ENCODE measurements at regions not wholly inside any gene's neighbourhood (a gene's known extent, or its start where the extent isn't known, plus 50 kb on each side); places are given as distances from the start of the nearest gene placed in this dataset.

GRCh38 chr3:144989807-144990206 lies 1018.2 kb downstream of the DIPK2A start:
- no peaks in the 10 kb centered on the region for H3K9me3 ChIP-seq
- no peak for TF ChIP-seq CTCF (IDR thresholded peaks at IDR 0.05)
- TF ChIP-seq POLR2A (IDR thresholded peaks at IDR 0.05) = no peak
- no peak overlapping the region for H3K4me3 ChIP-seq
- no peak for DNase-seq
- H3K27me3 ChIP-seq = no peaks in the 10 kb centered on the region
- H3K27ac ChIP-seq = no peak overlapping the region
- intact Hi-C loops (cut with DNase I; ENCODE audit: low total_unique reads) = no loop called here
- no peaks in the 10 kb centered on the region for H3K4me1 ChIP-seq
- WGBS, 2 donors = 60 to 78% methylated on average over 2 of the region's 2 CpGs
- no peaks in the 10 kb centered on the region for H3K36me3 ChIP-seq (ENCODE audit: low read depth, missing control alignments)

DNA sequence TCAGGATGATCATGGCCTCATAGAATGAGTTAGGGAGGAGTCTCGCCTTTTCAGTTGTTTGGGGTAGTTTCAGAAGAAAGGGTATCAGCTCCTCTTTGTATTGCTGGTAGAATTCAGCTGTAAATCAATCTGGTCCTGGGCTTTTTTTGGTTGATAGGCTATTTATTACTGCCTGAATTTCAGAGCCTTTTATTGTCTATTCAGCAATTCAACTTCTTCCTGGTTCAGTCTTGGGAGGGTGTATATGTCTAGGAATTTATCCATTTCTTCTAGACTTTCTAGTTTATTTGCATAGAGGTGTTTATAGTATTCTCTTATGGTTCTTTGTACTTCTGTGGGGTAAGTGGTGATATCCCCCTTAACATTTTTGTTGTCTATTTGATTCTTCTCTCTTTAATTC lies 1024.2 kb downstream of the DIPK2A start:
- intact Hi-C loops (cut with DNase I; ENCODE audit: low total_unique reads) = no loop called here
- H3K27ac ChIP-seq = no peak overlapping the region
- no peak for DNase-seq
- no peaks in the 10 kb centered on the region for H3K27me3 ChIP-seq
- WGBS, 2 donors = 88 to 92% methylated on average over 1 of the region's 1 CpG
- no peaks in the 10 kb centered on the region for H3K4me1 ChIP-seq
- H3K36me3 ChIP-seq (ENCODE audit: low read depth, missing control alignments) = no peaks in the 10 kb centered on the region
- H3K9me3 ChIP-seq = no peaks in the 10 kb centered on the region
- no peak overlapping the region for H3K4me3 ChIP-seq
- TF ChIP-seq POLR2A (IDR thresholded peaks at IDR 0.05) = no peak
- no peak for TF ChIP-seq CTCF (IDR thresholded peaks at IDR 0.05)

DNA sequence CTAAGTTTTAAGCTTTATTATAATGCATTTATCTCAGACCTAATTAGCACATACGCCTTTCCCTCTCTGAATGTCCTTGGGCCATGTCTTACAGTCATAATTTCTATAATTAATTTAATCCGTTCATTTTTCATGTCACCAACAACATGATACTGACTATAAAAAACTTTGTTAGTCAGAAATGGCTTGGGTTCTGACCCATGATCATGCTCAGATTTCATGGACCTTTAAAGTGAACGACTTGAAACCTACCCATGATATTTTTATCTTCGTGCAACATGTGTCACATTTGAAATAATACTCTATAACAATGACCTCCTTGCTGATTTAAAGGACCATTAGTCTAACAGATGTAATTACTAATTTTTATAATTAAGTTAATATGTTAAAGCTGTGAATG lies 1033.8 kb downstream of the DIPK2A start:
- WGBS, 2 donors = 64 to 67% methylated on average over 4 of the region's 4 CpGs
- H3K27ac ChIP-seq = no peak overlapping the region
- no peaks in the 10 kb centered on the region for H3K4me1 ChIP-seq
- TF ChIP-seq CTCF (IDR thresholded peaks at IDR 0.05) = no peak
- TF ChIP-seq POLR2A (IDR thresholded peaks at IDR 0.05) = no peak
- H3K36me3 ChIP-seq (ENCODE audit: low read depth, missing control alignments) = no peaks in the 10 kb centered on the region
- no peak overlapping the region for H3K4me3 ChIP-seq
- H3K27me3 ChIP-seq = no peaks in the 10 kb centered on the region
- intact Hi-C loops (cut with DNase I; ENCODE audit: low total_unique reads) = no loop called here
- no peaks in the 10 kb centered on the region for H3K9me3 ChIP-seq
- no peak for DNase-seq

- Histone ChIP-seq H3K4me1 (no peaks in the 10 kb centered on the region), H3K9me3 (no peaks in the 10 kb centered on the region), H3K27ac (no peak overlapping the region), H3K4me3 (no peak overlapping the region), H3K27me3 (no peaks in the 10 kb centered on the region), H3K36me3 (ENCODE audit: low read depth, missing control alignments) (no peaks in the 10 kb centered on the region)
- no peak for DNase-seq
- intact Hi-C loops (cut with DNase I; ENCODE audit: low total_unique reads) = no loop called here
- 57 to 69% methylated on average over 3 of the region's 3 CpGs for WGBS, 2 donors
- TF ChIP-seq CTCF (IDR thresholded peaks at IDR 0.05) (no peak), POLR2A (IDR thresholded peaks at IDR 0.05) (no peak)
Measured at GRCh38 chr3:145006271-145006670, 1034.6 kb downstream of the DIPK2A start.

GRCh38 chr3:145013931-145014330 lies 1042.3 kb downstream of the DIPK2A start:
- H3K4me3 ChIP-seq = no peak overlapping the region
- H3K36me3 ChIP-seq (ENCODE audit: low read depth, missing control alignments) = no peaks in the 10 kb centered on the region
- no peaks in the 10 kb centered on the region for H3K9me3 ChIP-seq
- DNase-seq = no peak
- no peaks in the 10 kb centered on the region for H3K27me3 ChIP-seq
- no peak overlapping the region for H3K27ac ChIP-seq
- no peaks in the 10 kb centered on the region for H3K4me1 ChIP-seq
- no peak for TF ChIP-seq POLR2A (IDR thresholded peaks at IDR 0.05)
- TF ChIP-seq CTCF (IDR thresholded peaks at IDR 0.05) = no peak
- 61 to 80% methylated on average over 1 of the region's 1 CpG for WGBS, 2 donors
- intact Hi-C loops (cut with DNase I; ENCODE audit: low total_unique reads) = no loop called here
